Adrenal gland (tissue), 9 donors: ENCODE measurements at regions not wholly inside any gene's neighbourhood (a gene's known extent, or its start where the extent isn't known, plus 50 kb on each side); places are given as distances from the start of the nearest gene placed in this dataset.

Experiments
- DNase-seq, 7 donors: peaks; one replicate each; pipeline ENCODE4 v3.0.0-alpha.2; 2019 to 2020
- H3K27ac ChIP-seq, 5 donors: fragments of 200-600 bp; sonication (generic) in 4 of 5; 1 replicate in 3 of 5; 2 replicates in 2 of 5; pipeline versions ENCODE4 v1.5.1 to v1.8.0; 2016 to 2020; ENCODE audit warnings: mild to moderate bottlenecking in 1 of 5
- H3K27me3 ChIP-seq: fragments of 200-600 bp; 2 replicates; pipeline ENCODE4 v1.8.0; 2021
- H3K36me3 ChIP-seq, 2 donors: fragments of 200-600 bp; replicated peaks in 1 of 2; 1 replicate in 1 of 2; 2 replicates in 1 of 2; pipeline versions ENCODE4 v1.5.1 to v1.8.0; 2018 to 2022
- H3K4me1 ChIP-seq, 2 donors: fragments of 200-600 bp; replicated peaks in 1 of 2; 1 replicate in 1 of 2; 2 replicates in 1 of 2; pipeline versions ENCODE4 v1.5.1 to v1.8.0; 2018 to 2021
- H3K4me3 ChIP-seq, 4 donors: fragments of 200-600 bp; sonication (generic) in 3 of 4; one replicate each; pipeline ENCODE4 v1.5.1; 2016 to 2018
- H3K9me3 ChIP-seq, 3 donors: fragments of 200-600 bp; sonication (generic) in 1 of 3; replicated peaks in 1 of 3; 1 replicate in 2 of 3; 2 replicates in 1 of 3; pipeline versions ENCODE4 v1.5.1 to v1.8.0; 2016 to 2021
- POLR2A ChIP-seq, 2 donors: fragments of 450-650 bp; IDR thresholded peaks; one replicate each; pipeline ENCODE4 v1.6.1; 2017; ENCODE audit warnings: antibody characterized with exemption in 2 of 2, mild to moderate bottlenecking in 2 of 2, moderate library complexity in 1 of 2
- WGBS, 4 donors: extraction: QIAGEN DNeasy Blood & Tissue Kit in 2 of 4; methylation state at CpG; one replicate each; pipeline versions ENCODE4 v1.1.5 to v1.1.7; 2013 to 2017; 5-methylcytosine and 5-hydroxymethylcytosine counted together
- intact Hi-C, 2 donors: fragments of 100-400 bp; cut with DNase I; formaldehyde crosslinking; loops; one replicate each; pipeline versions ENCODE4 v1.14.1 to v1.15.0; 2022 to 2023
- TF ChIP-seq, protein P1 (sequence below), 6 experiments: fragments of 450-650 bp in 4 of 6; fragments of 200-600 bp in 2 of 6; sonication (generic) in 1 of 6; IDR thresholded peaks; 1 replicate in 5 of 6; 2 replicates in 1 of 6; pipeline versions ENCODE4 v1.5.1 to v1.8.0; 2016 to 2021; ENCODE audit warnings: antibody characterized with exemption in 6 of 6, mild to moderate bottlenecking in 2 of 6, moderate library complexity in 1 of 6
- donor health status: healthy with polysubstance abuse.
- donor health status: Bipolar disorder and iron deficiency.
- donor health status: DM: yes; HTN: yes; CAD: no.
- donor health status: DM: no; HTN: no; CAD: no.
- donor health status: DM: no; HTN: no; CAD: no.

DNA sequence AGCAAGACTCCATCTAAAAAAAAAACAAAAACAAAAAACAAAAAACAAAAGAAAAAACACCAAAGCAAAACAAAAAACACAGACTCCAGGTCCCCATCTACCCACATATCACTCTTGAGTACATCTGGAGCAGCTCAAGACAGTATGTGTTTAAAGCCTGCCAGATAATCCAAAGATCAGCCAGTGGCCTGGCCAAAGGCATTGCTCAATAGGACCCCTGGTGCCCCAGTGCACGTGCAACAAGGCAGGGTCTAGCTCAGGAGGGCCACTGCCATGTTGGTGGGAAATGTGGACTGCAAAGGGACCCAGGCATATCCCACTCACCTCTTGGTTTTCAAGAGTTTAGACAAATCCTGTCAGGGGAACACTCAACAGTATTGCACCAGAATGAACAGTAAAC is 279.5 kb downstream of the RPLP1 start:
- DNase-seq = no peak
- intact Hi-C loops = no loop called here
- H3K27ac ChIP-seq = no peak overlapping the region
- no peak overlapping the region for H3K4me3 ChIP-seq
- 44 to 58% (median 54%) methylated on average over 1 of the region's 1 CpG for WGBS, 4 donors
- H3K9me3 ChIP-seq = no peaks in the 10 kb centered on the region
- TF ChIP-seq, protein P1, sequence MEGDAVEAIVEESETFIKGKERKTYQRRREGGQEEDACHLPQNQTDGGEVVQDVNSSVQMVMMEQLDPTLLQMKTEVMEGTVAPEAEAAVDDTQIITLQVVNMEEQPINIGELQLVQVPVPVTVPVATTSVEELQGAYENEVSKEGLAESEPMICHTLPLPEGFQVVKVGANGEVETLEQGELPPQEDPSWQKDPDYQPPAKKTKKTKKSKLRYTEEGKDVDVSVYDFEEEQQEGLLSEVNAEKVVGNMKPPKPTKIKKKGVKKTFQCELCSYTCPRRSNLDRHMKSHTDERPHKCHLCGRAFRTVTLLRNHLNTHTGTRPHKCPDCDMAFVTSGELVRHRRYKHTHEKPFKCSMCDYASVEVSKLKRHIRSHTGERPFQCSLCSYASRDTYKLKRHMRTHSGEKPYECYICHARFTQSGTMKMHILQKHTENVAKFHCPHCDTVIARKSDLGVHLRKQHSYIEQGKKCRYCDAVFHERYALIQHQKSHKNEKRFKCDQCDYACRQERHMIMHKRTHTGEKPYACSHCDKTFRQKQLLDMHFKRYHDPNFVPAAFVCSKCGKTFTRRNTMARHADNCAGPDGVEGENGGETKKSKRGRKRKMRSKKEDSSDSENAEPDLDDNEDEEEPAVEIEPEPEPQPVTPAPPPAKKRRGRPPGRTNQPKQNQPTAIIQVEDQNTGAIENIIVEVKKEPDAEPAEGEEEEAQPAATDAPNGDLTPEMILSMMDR (IDR thresholded peaks at IDR 0.05) = no peak
- no peak for TF ChIP-seq POLR2A (IDR thresholded peaks at IDR 0.05)
- H3K36me3 ChIP-seq = no peaks in the 10 kb centered on the region
- no peaks in the 10 kb centered on the region for H3K4me1 ChIP-seq
- H3K27me3 ChIP-seq = no peaks in the 10 kb centered on the region

DNA sequence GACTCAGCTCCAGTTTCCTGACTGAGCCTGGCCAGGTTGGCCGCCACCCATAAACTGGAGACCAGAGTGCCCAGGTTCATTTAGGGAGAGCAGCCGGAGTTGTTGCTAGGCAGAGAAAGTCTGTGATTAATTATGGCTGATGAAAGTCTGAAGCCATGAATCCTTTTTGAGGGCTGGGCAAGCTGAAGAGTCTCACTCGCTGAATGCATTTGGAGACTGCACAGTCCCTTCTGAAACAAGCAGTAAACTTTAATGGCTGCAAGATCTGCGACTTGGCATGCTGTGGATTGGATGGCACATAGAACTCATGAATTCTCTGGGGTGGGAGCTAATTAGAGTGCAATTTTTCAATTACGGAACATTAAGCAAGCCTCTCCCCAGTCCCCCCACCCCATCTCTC is 282.1 kb downstream of the RPLP1 start:
- no peaks in the 10 kb centered on the region for H3K4me1 ChIP-seq
- DNase-seq = no peak
- WGBS, 4 donors = 51 to 64% (median 58%) methylated on average over 5 of the region's 5 CpGs
- TF ChIP-seq, protein P1 (IDR thresholded peaks at IDR 0.05) = no peak
- TF ChIP-seq POLR2A (IDR thresholded peaks at IDR 0.05) = no peak
- no peaks in the 10 kb centered on the region for H3K9me3 ChIP-seq
- intact Hi-C loops = loop anchor here in 1 of 2 donors (5.0 kb wide), 1 partner anchor 623 kb away; no protein-coding TSS in a partner anchor
- H3K27ac ChIP-seq = no peak overlapping the region
- H3K4me3 ChIP-seq = no peak overlapping the region
- no peaks in the 10 kb centered on the region for H3K36me3 ChIP-seq
- no peaks in the 10 kb centered on the region for H3K27me3 ChIP-seq

DNA sequence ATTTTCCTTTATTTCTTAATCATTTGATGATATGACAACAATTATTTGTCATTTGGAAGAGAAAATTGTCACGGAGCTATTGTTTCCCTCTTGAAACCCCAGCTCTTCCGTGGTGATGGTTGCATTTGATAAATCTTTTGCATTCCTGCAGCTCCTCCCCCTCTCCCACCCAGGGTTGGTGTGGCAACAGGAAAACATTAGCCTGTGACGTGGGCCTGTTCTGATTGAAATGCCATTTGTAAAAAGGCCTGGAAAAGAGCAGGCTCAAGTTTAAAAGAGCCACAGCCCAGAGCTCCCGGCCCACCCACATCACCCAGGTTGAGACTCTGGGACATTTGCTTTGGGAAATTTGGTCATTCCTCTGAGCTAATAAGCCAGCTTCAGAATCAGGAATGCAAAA is 282.5 kb downstream of the RPLP1 start:
- intact Hi-C loops = loop anchor here in 1 of 2 donors (5.0 kb wide), 1 partner anchor 622 kb away; no protein-coding TSS in a partner anchor
- H3K4me1 ChIP-seq = no peaks in the 10 kb centered on the region
- no peak overlapping the region for H3K27ac ChIP-seq
- H3K36me3 ChIP-seq = no peaks in the 10 kb centered on the region
- peak in 1 of 7 donors; percentile 61 for DNase-seq
- no peaks in the 10 kb centered on the region for H3K9me3 ChIP-seq
- H3K27me3 ChIP-seq = no peaks in the 10 kb centered on the region
- 32 to 37% (median 33%) methylated on average over 4 of the region's 4 CpGs for WGBS, 4 donors
- H3K4me3 ChIP-seq = no peak overlapping the region
- TF ChIP-seq POLR2A (IDR thresholded peaks at IDR 0.05) = no peak
- TF ChIP-seq, protein P1 (IDR thresholded peaks at IDR 0.05) = no peak

DNA sequence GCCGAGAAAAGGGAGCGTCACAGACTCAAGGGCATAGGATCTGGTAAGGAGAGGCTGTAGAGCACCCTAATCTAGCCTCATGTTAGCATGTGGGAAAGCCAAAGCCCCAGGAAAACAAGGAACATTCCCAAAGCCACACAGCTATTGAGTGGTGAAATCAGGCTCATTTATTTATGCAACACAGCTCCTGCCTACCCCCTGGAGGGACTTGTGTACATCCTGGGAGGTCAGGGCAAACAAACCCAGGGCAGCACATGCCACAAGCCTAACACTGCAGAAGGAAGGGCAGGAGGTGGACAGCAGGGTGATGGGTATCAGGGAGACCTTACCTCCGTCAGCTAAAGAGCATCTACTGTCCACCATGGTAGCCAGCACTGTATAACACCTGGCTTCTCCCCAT is 283.5 kb downstream of the RPLP1 start:
- 55 to 83% (median 77%) methylated on average over 3 of the region's 3 CpGs for WGBS, 4 donors
- no peaks in the 10 kb centered on the region for H3K36me3 ChIP-seq
- no peaks in the 10 kb centered on the region for H3K27me3 ChIP-seq
- H3K9me3 ChIP-seq = no peaks in the 10 kb centered on the region
- H3K4me1 ChIP-seq = no peaks in the 10 kb centered on the region
- H3K4me3 ChIP-seq = no peak overlapping the region
- H3K27ac ChIP-seq = no peak overlapping the region
- TF ChIP-seq, protein P1 (IDR thresholded peaks at IDR 0.05) = no peak
- TF ChIP-seq POLR2A (IDR thresholded peaks at IDR 0.05) = no peak
- intact Hi-C loops = loop anchor here in 1 of 2 donors (5.0 kb wide), 1 partner anchor 621 kb away; no protein-coding TSS in a partner anchor
- DNase-seq = no peak
